ENCODE measurements at regions not wholly inside any gene's neighbourhood (a gene's known extent, or its start where the extent isn't known, plus 50 kb on each side); places are given as distances from the start of the nearest gene placed in this dataset.

DNA sequence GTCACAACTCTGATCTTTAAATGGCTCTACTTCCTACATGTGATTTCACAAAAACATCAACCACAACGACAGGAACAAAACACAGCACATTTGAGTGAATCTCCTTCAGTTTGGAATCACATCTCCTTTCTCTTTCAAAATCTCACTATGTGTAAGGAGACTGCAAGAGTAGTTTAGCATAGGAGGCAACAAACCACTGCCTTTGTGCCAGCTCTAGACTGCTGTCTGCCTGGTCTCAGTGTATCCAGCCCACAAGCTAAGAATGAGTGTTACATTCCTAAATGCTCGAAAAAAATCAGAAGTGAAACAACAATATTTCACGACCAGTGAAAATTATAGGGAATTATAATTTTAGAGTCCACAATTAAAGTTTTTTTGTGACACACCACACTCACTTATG lies 217.0 kb upstream of the STEAP4 start:
- Mint-ChIP-seq H3K36me3 (ENCODE audit: insufficient read depth) (no peaks in the 10 kb centered on the region), H3K27ac (no peak overlapping the region), H3K4me1 (ENCODE audit: low read depth) (peaks cover 4% of the 10 kb centered on the region), H3K27me3 (no peaks in the 10 kb centered on the region), H3K9me3 (ENCODE audit: low read depth) (no peaks in the 10 kb centered on the region), H3K4me3 (ENCODE audit: low read depth) (no peak overlapping the region)
- DNase-seq (ENCODE audit: low spot score, unreplicated experiment), result no peak
- TF ChIP-seq, protein P1, sequence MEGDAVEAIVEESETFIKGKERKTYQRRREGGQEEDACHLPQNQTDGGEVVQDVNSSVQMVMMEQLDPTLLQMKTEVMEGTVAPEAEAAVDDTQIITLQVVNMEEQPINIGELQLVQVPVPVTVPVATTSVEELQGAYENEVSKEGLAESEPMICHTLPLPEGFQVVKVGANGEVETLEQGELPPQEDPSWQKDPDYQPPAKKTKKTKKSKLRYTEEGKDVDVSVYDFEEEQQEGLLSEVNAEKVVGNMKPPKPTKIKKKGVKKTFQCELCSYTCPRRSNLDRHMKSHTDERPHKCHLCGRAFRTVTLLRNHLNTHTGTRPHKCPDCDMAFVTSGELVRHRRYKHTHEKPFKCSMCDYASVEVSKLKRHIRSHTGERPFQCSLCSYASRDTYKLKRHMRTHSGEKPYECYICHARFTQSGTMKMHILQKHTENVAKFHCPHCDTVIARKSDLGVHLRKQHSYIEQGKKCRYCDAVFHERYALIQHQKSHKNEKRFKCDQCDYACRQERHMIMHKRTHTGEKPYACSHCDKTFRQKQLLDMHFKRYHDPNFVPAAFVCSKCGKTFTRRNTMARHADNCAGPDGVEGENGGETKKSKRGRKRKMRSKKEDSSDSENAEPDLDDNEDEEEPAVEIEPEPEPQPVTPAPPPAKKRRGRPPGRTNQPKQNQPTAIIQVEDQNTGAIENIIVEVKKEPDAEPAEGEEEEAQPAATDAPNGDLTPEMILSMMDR (IDR thresholded peaks at IDR 0.05; ENCODE audit: unreplicated experiment), result no peak

DNA sequence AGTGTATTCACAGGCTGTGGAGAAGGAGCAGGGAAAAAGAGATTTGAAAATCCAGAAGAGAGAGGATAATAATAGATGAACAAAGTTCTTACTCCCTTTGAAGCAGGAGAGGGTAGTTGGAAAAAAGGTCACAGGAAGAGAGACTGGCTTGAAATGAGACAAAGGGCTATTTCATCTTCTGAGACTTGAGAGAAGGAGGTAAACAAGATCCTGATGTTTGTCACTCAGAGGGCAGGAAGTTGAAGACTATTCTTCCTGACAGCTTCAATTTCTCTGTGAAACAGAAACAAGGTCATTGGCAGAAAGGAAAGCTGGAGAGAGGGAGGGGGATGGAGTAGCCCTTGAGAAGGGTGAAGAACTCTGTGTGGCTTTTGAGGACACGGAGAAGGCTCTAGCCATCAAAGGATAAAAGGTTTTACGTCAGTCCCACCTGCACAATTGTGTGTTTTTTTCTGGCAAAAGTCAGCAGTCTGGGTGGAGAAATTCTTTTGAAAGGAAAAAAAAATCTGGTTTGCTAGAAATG lies 216.1 kb upstream of the STEAP4 start:
- Mint-ChIP-seq H3K27me3 (no peaks in the 10 kb centered on the region), H3K4me1 (ENCODE audit: low read depth) (peaks cover 4% of the 10 kb centered on the region), H3K27ac (no peak overlapping the region), H3K9me3 (ENCODE audit: low read depth) (no peaks in the 10 kb centered on the region), H3K36me3 (ENCODE audit: insufficient read depth) (no peaks in the 10 kb centered on the region), H3K4me3 (ENCODE audit: low read depth) (no peak overlapping the region)
- TF ChIP-seq, protein P1 (IDR thresholded peaks at IDR 0.05; ENCODE audit: unreplicated experiment), result no peak
- DNase-seq (ENCODE audit: low spot score, unreplicated experiment), result no peak

DNA sequence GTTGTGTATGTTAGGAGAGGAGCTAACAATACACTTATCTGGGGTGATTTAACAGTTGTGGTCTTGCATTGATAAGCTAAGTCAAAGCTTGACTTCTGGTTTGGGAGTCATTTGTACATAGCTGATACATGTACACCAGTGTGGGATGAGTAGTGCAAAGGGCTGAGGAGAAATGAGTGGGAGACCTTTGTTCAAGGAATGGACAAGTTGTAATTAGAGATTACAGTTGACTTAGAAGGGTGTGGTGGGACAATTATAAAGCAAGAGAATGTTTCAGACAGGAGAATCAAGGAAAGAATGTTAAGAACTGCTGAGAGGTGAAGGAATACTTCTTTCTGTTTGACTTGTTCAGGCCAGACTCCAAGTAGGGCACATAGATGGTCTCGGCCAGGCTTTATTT lies 209.7 kb upstream of the STEAP4 start:
- Mint-ChIP-seq H3K9me3 (ENCODE audit: low read depth) (no peaks in the 10 kb centered on the region), H3K36me3 (ENCODE audit: insufficient read depth) (no peaks in the 10 kb centered on the region), H3K27me3 (no peaks in the 10 kb centered on the region), H3K4me3 (ENCODE audit: low read depth) (no peak overlapping the region), H3K27ac (no peak overlapping the region), H3K4me1 (ENCODE audit: low read depth) (peaks cover 2% of the 10 kb centered on the region)
- no peak for DNase-seq (ENCODE audit: low spot score, unreplicated experiment)
- TF ChIP-seq, protein P1 (IDR thresholded peaks at IDR 0.05; ENCODE audit: unreplicated experiment), result no peak

DNA sequence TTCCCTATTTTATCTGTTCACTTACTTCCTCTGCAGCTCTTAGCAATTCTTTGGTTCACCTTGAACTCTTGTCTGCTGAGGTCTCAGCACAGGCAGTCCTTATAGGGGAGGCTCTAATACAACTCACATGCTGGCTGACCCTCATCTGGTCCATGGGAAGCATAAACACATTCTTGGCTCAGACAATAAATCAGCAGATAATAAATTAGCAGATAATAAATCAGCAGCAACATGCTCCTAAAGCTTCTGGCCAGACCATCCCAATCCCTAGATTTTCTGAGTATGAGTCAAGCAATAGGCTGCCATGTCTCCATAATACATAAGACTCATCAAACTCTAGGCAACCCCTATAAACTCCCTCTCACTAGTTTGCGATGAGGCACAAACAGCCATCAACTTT lies 208.6 kb upstream of the STEAP4 start:
- Mint-ChIP-seq H3K27ac (no peak overlapping the region), H3K27me3 (no peaks in the 10 kb centered on the region), H3K4me1 (ENCODE audit: low read depth) (peaks cover 2% of the 10 kb centered on the region), H3K36me3 (ENCODE audit: insufficient read depth) (no peaks in the 10 kb centered on the region), H3K9me3 (ENCODE audit: low read depth) (no peaks in the 10 kb centered on the region), H3K4me3 (ENCODE audit: low read depth) (no peak overlapping the region)
- TF ChIP-seq, protein P1 (IDR thresholded peaks at IDR 0.05; ENCODE audit: unreplicated experiment), result no peak
- DNase-seq (ENCODE audit: low spot score, unreplicated experiment), result no peak

DNA sequence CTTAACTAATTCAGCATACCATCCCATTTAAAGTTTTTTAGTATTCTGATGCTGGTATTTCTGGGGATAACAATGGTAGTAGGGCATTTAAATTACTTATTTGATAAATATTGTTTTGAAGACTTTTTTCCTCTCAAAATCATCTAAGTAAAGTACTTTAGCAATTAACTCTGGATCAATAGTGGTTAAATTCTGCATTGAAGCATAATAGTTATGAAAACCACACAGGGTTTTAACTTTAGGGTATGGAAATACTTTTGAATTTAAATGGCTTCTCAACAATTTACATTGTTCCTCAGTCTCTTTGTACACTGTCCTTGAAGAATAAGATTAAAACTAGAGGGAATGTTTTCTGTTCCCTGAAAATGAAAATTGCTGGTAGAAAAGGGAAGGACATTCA lies 202.6 kb upstream of the STEAP4 start:
- Mint-ChIP-seq H3K4me3 (ENCODE audit: low read depth) (no peak overlapping the region), H3K27me3 (no peaks in the 10 kb centered on the region), H3K4me1 (ENCODE audit: low read depth) (no peaks in the 10 kb centered on the region), H3K36me3 (ENCODE audit: insufficient read depth) (no peaks in the 10 kb centered on the region), H3K27ac (no peak overlapping the region), H3K9me3 (ENCODE audit: low read depth) (peaks cover 8% of the 10 kb centered on the region)
- TF ChIP-seq, protein P1 (IDR thresholded peaks at IDR 0.05; ENCODE audit: unreplicated experiment), result no peak
- no peak for DNase-seq (ENCODE audit: low spot score, unreplicated experiment)
